Activated CD8-positive, alpha-beta memory T cell treated with anti-CD3 and anti-CD28 coated beads, Interleukin-2, amount 10 ng/mL, durations not matched to agents 7 days and 5 days (primary cell): ENCODE measurements at regions not wholly inside any gene's neighbourhood (a gene's known extent, or its start where the extent isn't known, plus 50 kb on each side); places are given as distances from the start of the nearest gene placed in this dataset.
"Not testable (repeated sequence)": the region's sequence is repeated elsewhere in the genome, so short reads cannot be mapped to it uniquely, and the experiment has no call there.

Experiments
- ATAC-seq: fragments of 150-1000 bp; cut with Tn5 transposase; one replicate; pipeline ENCODE4 v1.10.0; 2021; ENCODE audit warnings: moderate library complexity
- CTCF ChIA-PET: fragments of 350-600 bp; sonication (Branson Sonifier 250); formaldehyde crosslinking; loops from one replicate; lab custom pipeline; 2021; ENCODE audit warnings: antibody characterized with exemption; lab: Charles Lee
- DNase-seq: peaks from one replicate; pipeline ENCODE4 v3.0.0-alpha.2; 2020
- H3K27ac Mint-ChIP-seq: one replicate; pipeline ENCODE4 v1.8.0; 2021; ENCODE audit warnings: mild to moderate bottlenecking, mixed read lengths
- H3K27me3 Mint-ChIP-seq: one replicate; pipeline ENCODE4 v1.8.0; 2021; ENCODE audit warnings: mixed read lengths
- H3K36me3 Mint-ChIP-seq: one replicate; pipeline ENCODE4 v1.8.0; 2021; ENCODE audit warnings: mild to moderate bottlenecking, mixed read lengths
- H3K4me1 Mint-ChIP-seq: one replicate; pipeline ENCODE4 v1.8.0; 2021; ENCODE audit warnings: mixed read lengths
- H3K4me3 Mint-ChIP-seq: one replicate; pipeline ENCODE4 v1.8.0; 2021; ENCODE audit warnings: mild to moderate bottlenecking, moderate library complexity, mixed read lengths
- H3K9me3 Mint-ChIP-seq: one replicate; pipeline ENCODE4 v1.8.0; 2022; ENCODE audit warnings: low read depth, mixed read lengths

- Mint-ChIP-seq H3K36me3 (no peaks in the 10 kb centered on the region), H3K4me1 (no peaks in the 10 kb centered on the region), H3K27me3 (no peaks in the 10 kb centered on the region), H3K27ac (no peak overlapping the region), H3K9me3 (no peaks in the 10 kb centered on the region), H3K4me3 (no peak overlapping the region)
- no peak for ATAC-seq
- no peak for DNase-seq
- CTCF ChIA-PET = no interaction called here
These were observed 430.1 kb upstream of the FGF16 start for GRCh38 chrX:77017093-77017492.

- H3K9me3 Mint-ChIP-seq, H3K36me3 Mint-ChIP-seq, DNase-seq, ATAC-seq, H3K4me3 Mint-ChIP-seq, H3K4me1 Mint-ChIP-seq, H3K27me3 Mint-ChIP-seq, CTCF ChIA-PET, H3K27ac Mint-ChIP-seq: not testable (repeated sequence)
These were observed 400.9 kb upstream of the FGF16 start for GRCh38 chrX:77046180-77046810.

DNA sequence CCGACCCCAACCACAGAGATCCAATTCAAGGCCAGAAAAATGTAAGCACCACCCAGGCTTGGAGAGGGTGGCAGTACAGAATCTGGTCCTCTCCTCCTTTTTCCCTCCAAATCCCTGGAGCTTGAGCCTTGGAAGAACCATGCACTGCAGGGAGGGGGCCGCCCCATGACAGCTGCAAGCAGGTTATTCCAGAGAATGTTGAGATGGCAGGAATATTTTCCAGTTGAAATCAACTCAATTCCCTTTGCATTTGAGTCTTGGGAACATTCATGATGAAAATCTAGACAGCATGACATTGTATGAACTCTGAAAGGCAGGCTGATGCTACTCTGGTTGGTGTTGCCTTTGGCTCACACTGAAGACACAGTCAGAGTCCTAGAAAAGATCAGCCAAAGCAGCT is 386.6 kb upstream of the FGF16 start:
- no peak overlapping the region for H3K27ac Mint-ChIP-seq
- DNase-seq (no peak), ATAC-seq (no peak)
- H3K36me3 Mint-ChIP-seq = no peaks in the 10 kb centered on the region
- H3K4me1 Mint-ChIP-seq = peaks cover 3% of the 10 kb centered on the region
- H3K27me3 Mint-ChIP-seq = no peaks in the 10 kb centered on the region
- no peaks in the 10 kb centered on the region for H3K9me3 Mint-ChIP-seq
- H3K4me3 Mint-ChIP-seq = no peak overlapping the region
- CTCF ChIA-PET = no interaction called here

DNA sequence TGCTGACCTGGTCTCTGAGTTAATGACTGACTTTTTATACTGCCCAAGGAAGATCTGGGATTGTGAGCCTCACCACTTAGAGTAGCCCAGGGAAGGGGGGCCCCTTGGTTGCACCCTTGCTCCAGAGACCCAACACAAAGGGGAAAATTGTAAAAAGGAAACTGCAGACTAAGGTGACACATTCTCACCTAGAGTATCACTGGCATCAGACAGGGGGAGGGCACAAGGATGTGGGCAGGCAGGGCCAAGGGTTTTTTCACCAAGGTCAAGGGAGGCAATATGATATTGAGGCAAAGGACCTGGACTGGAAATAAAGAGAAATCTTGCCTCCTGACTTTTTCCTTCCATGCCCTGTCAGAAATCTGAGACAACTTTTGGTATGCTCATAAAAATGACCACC is 386.2 kb upstream of the FGF16 start:
- H3K9me3 Mint-ChIP-seq = no peaks in the 10 kb centered on the region
- ATAC-seq = no peak
- H3K4me1 Mint-ChIP-seq = peaks cover 3% of the 10 kb centered on the region
- no peak for DNase-seq
- H3K36me3 Mint-ChIP-seq = no peaks in the 10 kb centered on the region
- H3K27me3 Mint-ChIP-seq = no peaks in the 10 kb centered on the region
- H3K27ac Mint-ChIP-seq = no peak overlapping the region
- CTCF ChIA-PET = no interaction called here
- H3K4me3 Mint-ChIP-seq = no peak overlapping the region

- CTCF ChIA-PET = no interaction called here
- H3K4me1 Mint-ChIP-seq = peaks cover 3% of the 10 kb centered on the region
- ATAC-seq (no peak), DNase-seq (no peak)
- H3K4me3 Mint-ChIP-seq = no peak overlapping the region
- no peaks in the 10 kb centered on the region for H3K9me3 Mint-ChIP-seq
- H3K36me3 Mint-ChIP-seq = no peaks in the 10 kb centered on the region
- no peak overlapping the region for H3K27ac Mint-ChIP-seq
- H3K27me3 Mint-ChIP-seq = no peaks in the 10 kb centered on the region
These were observed 385.6 kb upstream of the FGF16 start for GRCh38 chrX:77061545-77061944.

- Mint-ChIP-seq H3K27me3 (no peaks in the 10 kb centered on the region), H3K4me1 (peaks cover 12% of the 10 kb centered on the region), H3K9me3 (no peaks in the 10 kb centered on the region), H3K4me3 (no peak overlapping the region), H3K27ac (no peak overlapping the region), H3K36me3 (no peaks in the 10 kb centered on the region)
- CTCF ChIA-PET = no interaction called here
- no peak for ATAC-seq
- no peak for DNase-seq
These were observed 381.3 kb upstream of the FGF16 start for GRCh38 chrX:77065896-77066295.

GRCh38 chrX:77070202-77070918 is 376.8 kb upstream of the FGF16 start:
- ATAC-seq (no peak), DNase-seq (no peak)
- H3K27ac Mint-ChIP-seq = peak overlapping the region; percentile 6
- H3K27me3 Mint-ChIP-seq = no peaks in the 10 kb centered on the region
- peak overlapping the region; percentile 34 for H3K4me3 Mint-ChIP-seq
- no peaks in the 10 kb centered on the region for H3K36me3 Mint-ChIP-seq
- peaks cover 10% of the 10 kb centered on the region for H3K4me1 Mint-ChIP-seq
- CTCF ChIA-PET = no interaction called here
- peaks cover 1% of the 10 kb centered on the region for H3K9me3 Mint-ChIP-seq

GRCh38 chrX:77076896-77077295 is 370.3 kb upstream of the FGF16 start:
- Mint-ChIP-seq H3K36me3 (no peaks in the 10 kb centered on the region), H3K9me3 (peaks cover 5% of the 10 kb centered on the region), H3K4me3 (no peak overlapping the region), H3K27ac (no peak overlapping the region), H3K4me1 (no peaks in the 10 kb centered on the region), H3K27me3 (no peaks in the 10 kb centered on the region)
- DNase-seq = no peak
- ATAC-seq = no peak
- CTCF ChIA-PET = no interaction called here

- DNase-seq, H3K4me1 Mint-ChIP-seq, H3K36me3 Mint-ChIP-seq, H3K27ac Mint-ChIP-seq, H3K9me3 Mint-ChIP-seq, ATAC-seq, H3K4me3 Mint-ChIP-seq, CTCF ChIA-PET, H3K27me3 Mint-ChIP-seq: not testable (repeated sequence)
These were observed 366.0 kb upstream of the FGF16 start for GRCh38 chrX:77081237-77081636.

DNA sequence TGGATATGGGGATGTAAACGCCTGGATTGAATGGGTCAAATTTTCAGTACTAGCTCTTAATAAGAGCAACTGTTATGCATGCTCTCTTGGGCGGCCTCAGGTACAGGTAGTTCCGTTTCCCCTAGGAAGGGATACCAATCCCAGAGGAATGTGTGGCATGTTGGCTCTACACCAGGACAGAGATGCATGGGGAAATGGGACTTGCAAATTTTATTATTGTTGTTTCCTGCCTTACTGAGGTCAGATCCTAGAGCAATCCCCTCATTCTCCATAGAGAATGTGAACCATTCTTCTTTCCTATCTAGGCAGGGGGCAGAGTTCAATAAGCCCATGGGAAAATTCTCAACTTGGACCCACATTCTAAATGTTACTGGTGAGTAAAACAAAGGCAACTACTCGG is 361.8 kb upstream of the FGF16 start:
- H3K4me3 Mint-ChIP-seq = no peak overlapping the region
- ATAC-seq (no peak), DNase-seq (no peak)
- peaks cover 4% of the 10 kb centered on the region for H3K9me3 Mint-ChIP-seq
- no peaks in the 10 kb centered on the region for H3K4me1 Mint-ChIP-seq
- H3K27ac Mint-ChIP-seq = no peak overlapping the region
- CTCF ChIA-PET = no interaction called here
- no peaks in the 10 kb centered on the region for H3K27me3 Mint-ChIP-seq
- no peaks in the 10 kb centered on the region for H3K36me3 Mint-ChIP-seq

- ATAC-seq (no peak), DNase-seq (no peak)
- no peak overlapping the region for H3K4me3 Mint-ChIP-seq
- no peak overlapping the region for H3K27ac Mint-ChIP-seq
- no peaks in the 10 kb centered on the region for H3K27me3 Mint-ChIP-seq
- H3K36me3 Mint-ChIP-seq = no peaks in the 10 kb centered on the region
- no peaks in the 10 kb centered on the region for H3K9me3 Mint-ChIP-seq
- no peaks in the 10 kb centered on the region for H3K4me1 Mint-ChIP-seq
- CTCF ChIA-PET = no interaction called here
These were observed 359.5 kb upstream of the FGF16 start for GRCh38 chrX:77087529-77088169.

DNA sequence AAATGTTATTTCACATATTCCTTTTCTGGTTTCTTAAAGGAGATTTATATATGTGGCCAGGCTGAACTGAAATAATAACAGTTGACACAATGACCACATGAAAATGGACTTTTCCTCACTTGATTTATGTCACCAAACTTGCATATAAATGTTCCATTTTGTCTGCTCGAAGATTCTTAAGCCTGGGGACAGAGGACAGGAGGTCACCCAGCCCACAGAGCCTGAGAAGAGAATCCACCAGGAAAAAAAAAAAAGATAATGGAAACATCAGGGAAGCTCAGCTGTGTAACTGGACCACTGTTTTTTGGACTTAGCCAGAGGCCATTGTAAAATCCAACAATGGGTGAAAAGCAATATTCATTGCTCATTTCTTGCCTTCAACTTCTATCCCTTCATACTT is 359.0 kb upstream of the FGF16 start:
- CTCF ChIA-PET = no interaction called here
- Mint-ChIP-seq H3K4me3 (no peak overlapping the region), H3K9me3 (no peaks in the 10 kb centered on the region), H3K27ac (no peak overlapping the region), H3K36me3 (no peaks in the 10 kb centered on the region), H3K27me3 (no peaks in the 10 kb centered on the region), H3K4me1 (no peaks in the 10 kb centered on the region)
- ATAC-seq = no peak
- no peak for DNase-seq

DNA sequence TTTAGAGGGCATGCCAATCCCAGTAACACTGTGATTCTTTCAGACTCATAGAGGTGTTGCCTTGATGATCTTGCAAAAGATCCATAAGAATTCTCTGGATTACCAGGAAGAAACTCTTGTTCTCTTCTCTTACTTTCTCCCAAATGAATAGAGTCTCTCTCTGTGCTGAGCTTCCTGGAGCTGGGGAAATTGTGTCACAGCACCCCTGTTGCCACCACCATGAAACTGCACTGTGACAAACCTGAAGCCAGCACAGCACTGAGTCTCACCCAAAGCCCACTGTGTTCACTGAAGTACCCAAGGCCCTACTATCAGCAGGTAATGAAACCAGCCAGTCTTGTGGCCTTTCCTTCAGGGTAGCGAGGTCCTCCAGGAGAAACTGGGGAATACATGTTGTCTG is 332.7 kb upstream of the FGF16 start:
- no peaks in the 10 kb centered on the region for H3K36me3 Mint-ChIP-seq
- H3K9me3 Mint-ChIP-seq = peaks cover 2% of the 10 kb centered on the region
- DNase-seq (no peak), ATAC-seq (no peak)
- no peaks in the 10 kb centered on the region for H3K27me3 Mint-ChIP-seq
- no peaks in the 10 kb centered on the region for H3K4me1 Mint-ChIP-seq
- no peak overlapping the region for H3K4me3 Mint-ChIP-seq
- CTCF ChIA-PET = no interaction called here
- no peak overlapping the region for H3K27ac Mint-ChIP-seq

- ATAC-seq (no peak), DNase-seq (no peak)
These were observed 328.5 kb upstream of the FGF16 start for GRCh38 chrX:77118686-77119085.

More at GRCh38 chrX:77118686-77119085, 328.5 kb upstream of the FGF16 start:
- no peak overlapping the region for H3K4me3 Mint-ChIP-seq
- CTCF ChIA-PET = no interaction called here
- H3K27ac Mint-ChIP-seq = no peak overlapping the region
- H3K27me3 Mint-ChIP-seq = no peaks in the 10 kb centered on the region
- peaks cover 2% of the 10 kb centered on the region for H3K9me3 Mint-ChIP-seq
- no peaks in the 10 kb centered on the region for H3K4me1 Mint-ChIP-seq
- no peaks in the 10 kb centered on the region for H3K36me3 Mint-ChIP-seq
